H1 (cell line): ENCODE measurements at regions not wholly inside any gene's neighbourhood (a gene's known extent, or its start where the extent isn't known, plus 50 kb on each side); places are given as distances from the start of the nearest gene placed in this dataset.

Experiments
- CEBPB ChIP-seq: IDR thresholded peaks from 2 replicates; pipeline ENCODE4 v1.6.1; 2012; ENCODE audit warnings: low read depth, low read length

GRCh38 chrX:10022580-10023245 is 55.6 kb downstream of the CLDN34 start (continued):
- no peak for TF ChIP-seq CEBPB
